Neural crest cell (in vitro differentiated cells): ENCODE measurements at regions not wholly inside any gene's neighbourhood (a gene's known extent, or its start where the extent isn't known, plus 50 kb on each side); places are given as distances from the start of the nearest gene placed in this dataset.

ENCODE experiments used
- DNase-seq: peaks from one replicate; pipeline ENCODE4 v3.0.0; 2021; ENCODE audit warnings: low read depth, mixed read lengths, low spot score
- H3K27ac Mint-ChIP-seq: one replicate; pipeline ENCODE4 v1.8.0; 2021; ENCODE audit warnings: mild to moderate bottlenecking, mixed read lengths; ENCODE audit not compliant: unreplicated experiment
- H3K27me3 Mint-ChIP-seq: 2 replicates; pipeline ENCODE4 v1.8.0; 2021; ENCODE audit warnings: low read depth, mild to moderate bottlenecking, mixed read lengths
- H3K36me3 Mint-ChIP-seq: 2 replicates; pipeline ENCODE4 v1.8.0; 2021; ENCODE audit warnings: low read depth, mild to moderate bottlenecking, mixed read lengths
- H3K4me1 Mint-ChIP-seq: 2 replicates; pipeline ENCODE4 v1.8.0; 2021; ENCODE audit warnings: mixed read lengths
- H3K4me3 Mint-ChIP-seq: one replicate; pipeline ENCODE4 v1.8.0; 2021; ENCODE audit warnings: mild to moderate bottlenecking, mixed read lengths
- H3K9me3 Mint-ChIP-seq: 2 replicates; pipeline ENCODE4 v1.8.0; 2021; ENCODE audit warnings: mixed read lengths
- CTCF ChIP-seq: fragments of 200-600 bp; sonication (generic); conservative IDR thresholded peaks from 2 replicates; pipeline ENCODE4 v1.5.0; 2021; ENCODE audit warnings: antibody characterized with exemption, mild to moderate bottlenecking

DNA sequence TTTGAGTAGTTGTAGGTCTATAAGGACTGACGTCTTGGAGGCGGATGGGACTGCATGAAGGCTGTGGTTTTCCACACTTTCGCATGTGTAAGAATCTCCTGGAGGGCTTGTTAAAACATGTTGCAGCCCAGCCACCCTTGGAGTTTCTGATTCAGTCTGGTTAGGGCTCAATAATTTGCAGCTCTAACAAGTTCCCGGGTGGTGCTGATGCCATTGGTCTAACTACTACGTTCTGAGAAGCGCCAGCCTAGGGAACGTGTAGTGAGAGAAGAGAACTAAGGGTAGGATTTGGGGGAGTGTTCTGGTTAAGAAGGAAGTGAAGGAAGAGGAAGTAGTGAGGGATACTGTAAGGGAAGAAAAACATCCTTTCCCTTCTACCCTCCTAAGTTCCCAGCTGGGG lies 138.9 kb downstream of the LARP7 start:
- Mint-ChIP-seq H3K4me1 (no peaks in the 10 kb centered on the region), H3K36me3 (no peaks in the 10 kb centered on the region), H3K27me3 (no peaks in the 10 kb centered on the region), H3K9me3 (peaks cover 2% of the 10 kb centered on the region), H3K4me3 (no peak overlapping the region), H3K27ac (peak overlapping the region; percentile 13)
- no peak for TF ChIP-seq CTCF
- DNase-seq: no peak

DNA sequence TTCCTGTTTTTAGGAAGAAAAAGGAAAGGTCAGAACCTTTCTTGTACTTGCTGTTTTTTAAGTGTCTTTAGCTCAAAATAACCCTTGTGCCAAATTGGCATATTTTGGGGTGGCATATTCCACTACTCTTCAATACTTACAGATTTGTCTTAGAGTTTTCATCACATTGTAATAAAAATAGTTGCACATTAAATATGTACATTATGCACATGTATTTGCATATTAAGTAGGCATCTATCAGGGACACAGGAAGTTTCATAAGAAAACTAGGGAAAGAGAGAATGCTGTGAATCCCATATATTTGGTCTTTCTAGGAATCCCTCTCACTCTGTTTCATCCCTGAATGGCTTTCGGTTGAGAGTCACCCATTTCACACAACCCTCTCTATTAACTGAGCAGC lies 139.6 kb downstream of the LARP7 start:
- DNase-seq: no peak
- Mint-ChIP-seq H3K4me1 (no peaks in the 10 kb centered on the region), H3K27me3 (no peaks in the 10 kb centered on the region), H3K4me3 (no peak overlapping the region), H3K36me3 (no peaks in the 10 kb centered on the region), H3K9me3 (peaks cover 2% of the 10 kb centered on the region), H3K27ac (no peak overlapping the region)
- no peak for TF ChIP-seq CTCF

DNA sequence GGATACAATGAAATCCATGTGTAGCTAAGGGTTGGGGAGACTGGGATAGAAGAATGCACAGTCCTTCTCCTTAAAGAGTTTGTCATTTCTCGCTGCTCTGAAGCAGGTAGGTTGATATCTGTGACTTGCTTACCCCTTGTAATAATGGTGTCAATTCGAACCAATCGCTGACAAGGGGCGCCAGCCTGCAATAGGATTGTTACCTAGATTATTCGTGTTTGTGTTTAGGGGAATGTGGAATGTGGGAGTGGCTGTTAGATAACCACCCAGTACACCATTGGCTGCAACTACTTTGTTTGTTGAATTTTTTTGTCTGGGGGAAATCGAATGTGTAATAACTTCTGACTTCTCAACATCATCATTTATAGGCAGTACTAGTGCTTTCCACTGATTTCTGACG lies 141.6 kb downstream of the LARP7 start:
- no peaks in the 10 kb centered on the region for H3K27me3 Mint-ChIP-seq
- no peaks in the 10 kb centered on the region for H3K36me3 Mint-ChIP-seq
- H3K4me1 Mint-ChIP-seq: no peaks in the 10 kb centered on the region
- peaks cover 2% of the 10 kb centered on the region for H3K9me3 Mint-ChIP-seq
- no peak overlapping the region for H3K27ac Mint-ChIP-seq
- DNase-seq: no peak
- TF ChIP-seq CTCF: no peak
- no peak overlapping the region for H3K4me3 Mint-ChIP-seq

DNA sequence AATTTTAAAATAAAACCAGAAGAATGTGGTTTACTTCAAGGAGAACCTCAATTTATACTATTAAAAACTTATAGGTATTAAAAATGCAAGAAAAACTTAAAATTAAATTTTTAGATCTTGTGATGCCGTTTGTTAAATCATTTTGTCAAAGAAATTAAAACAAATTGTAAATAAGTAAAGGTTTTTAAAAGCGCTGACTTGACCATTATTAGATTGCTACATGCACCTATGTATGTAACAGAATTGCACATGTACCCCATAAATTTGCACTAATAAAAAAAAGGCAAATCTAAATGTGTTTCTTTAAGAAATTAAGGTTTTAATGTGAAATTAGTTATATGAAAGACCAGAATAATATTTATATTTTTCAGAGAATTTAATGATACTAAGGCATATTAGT lies 156.1 kb downstream of the LARP7 start:
- DNase-seq: no peak
- TF ChIP-seq CTCF: no peak
- no peak overlapping the region for H3K27ac Mint-ChIP-seq
- no peaks in the 10 kb centered on the region for H3K27me3 Mint-ChIP-seq
- peaks cover 4% of the 10 kb centered on the region for H3K36me3 Mint-ChIP-seq
- no peak overlapping the region for H3K4me3 Mint-ChIP-seq
- H3K4me1 Mint-ChIP-seq: no peaks in the 10 kb centered on the region
- H3K9me3 Mint-ChIP-seq: peaks cover 7% of the 10 kb centered on the region

DNA sequence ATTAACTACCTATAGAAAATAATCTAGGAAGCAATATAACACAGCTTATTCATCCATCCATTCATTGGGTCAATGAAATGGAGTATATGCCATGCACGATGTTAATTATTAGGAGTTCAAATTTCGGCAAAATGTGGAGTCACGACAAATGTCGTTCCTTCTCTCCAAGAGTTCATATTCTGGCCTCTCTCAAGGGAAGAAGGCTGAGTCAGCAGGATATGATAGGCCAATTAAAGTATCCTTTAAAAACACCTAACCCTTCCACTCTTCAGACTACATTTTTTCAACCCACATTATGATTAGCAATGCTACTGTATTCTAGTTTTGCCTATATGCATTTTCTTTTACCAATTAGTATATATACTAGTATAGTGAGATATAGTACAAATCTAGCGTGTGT lies 163.1 kb downstream of the LARP7 start:
- TF ChIP-seq CTCF: no peak
- Mint-ChIP-seq H3K36me3 (no peaks in the 10 kb centered on the region), H3K9me3 (no peaks in the 10 kb centered on the region), H3K4me3 (no peak overlapping the region), H3K27ac (no peak overlapping the region), H3K4me1 (no peaks in the 10 kb centered on the region), H3K27me3 (no peaks in the 10 kb centered on the region)
- no peak for DNase-seq

DNA sequence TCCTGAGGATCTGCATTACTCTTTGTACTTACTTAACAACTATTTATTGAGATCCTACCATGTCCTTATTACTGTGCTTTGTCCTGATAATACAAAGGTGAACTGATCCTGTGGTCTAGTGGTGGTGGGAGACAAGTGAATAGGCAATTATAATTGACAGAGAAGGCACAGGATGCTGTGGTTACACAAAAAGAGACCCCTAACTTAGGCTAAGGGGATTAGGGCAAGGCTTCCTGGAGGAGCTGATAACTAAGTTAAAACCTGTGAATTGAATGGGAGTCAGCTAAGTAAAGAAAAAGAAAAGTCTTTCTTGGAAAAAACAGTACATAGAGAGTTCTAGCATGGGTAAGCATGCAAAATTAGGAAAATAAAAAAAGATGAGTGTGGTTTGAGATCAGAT lies 164.4 kb downstream of the LARP7 start:
- H3K27me3 Mint-ChIP-seq: no peaks in the 10 kb centered on the region
- DNase-seq: no peak
- H3K36me3 Mint-ChIP-seq: no peaks in the 10 kb centered on the region
- no peak for TF ChIP-seq CTCF
- H3K9me3 Mint-ChIP-seq: no peaks in the 10 kb centered on the region
- no peaks in the 10 kb centered on the region for H3K4me1 Mint-ChIP-seq
- no peak overlapping the region for H3K4me3 Mint-ChIP-seq
- no peak overlapping the region for H3K27ac Mint-ChIP-seq
